CD4-positive, alpha-beta T cell treated with Interleukin-15 for 4 hours (primary cell): ENCODE measurements at regions not wholly inside any gene's neighbourhood (a gene's known extent, or its start where the extent isn't known, plus 50 kb on each side); places are given as distances from the start of the nearest gene placed in this dataset.
"Not testable (repeated sequence)": the region's sequence is repeated elsewhere in the genome, so short reads cannot be mapped to it uniquely, and the experiment has no call there.

ENCODE experiments used
- DNase-seq: peaks from one replicate; pipeline ENCODE4 v3.0.0-alpha.2; 2020; ENCODE audit warnings: low spot score

GRCh38 chr9:107836300-107836699 lies 346.7 kb upstream of the KLF4 start:
- no peak for DNase-seq

- no peak for DNase-seq
Observed at GRCh38 chr9:107833295-107833694, 343.7 kb upstream of the KLF4 start.

- DNase-seq, result no peak
Observed at GRCh38 chr9:107832871-107833270, 343.3 kb upstream of the KLF4 start.

GRCh38 chr9:107830479-107830878 lies 340.9 kb upstream of the KLF4 start:
- DNase-seq, result no peak

- DNase-seq, result no peak
Observed at GRCh38 chr9:107827884-107828283, 338.3 kb upstream of the KLF4 start.

- no peak for DNase-seq
Observed at GRCh38 chr9:107827304-107827703, 337.7 kb upstream of the KLF4 start.

- DNase-seq, result not testable (repeated sequence)
Observed at GRCh38 chr9:107826688-107826983, 337.1 kb upstream of the KLF4 start.

- no peak for DNase-seq
Observed at GRCh38 chr9:107824556-107824955, 335.0 kb upstream of the KLF4 start.

GRCh38 chr9:107819772-107820565 lies 330.4 kb upstream of the KLF4 start:
- no peak for DNase-seq

- not testable (repeated sequence) for DNase-seq
Observed at GRCh38 chr9:107818503-107818829, 328.9 kb upstream of the KLF4 start.

- DNase-seq, result not testable (repeated sequence)
Observed at GRCh38 chr9:107817595-107818502, 328.3 kb upstream of the KLF4 start.

GRCh38 chr9:107816561-107817021 lies 327.0 kb upstream of the KLF4 start:
- DNase-seq, result no peak

GRCh38 chr9:107815782-107816560 lies 326.4 kb upstream of the KLF4 start:
- no peak for DNase-seq

- no peak for DNase-seq
Observed at GRCh38 chr9:107813287-107813686, 323.7 kb upstream of the KLF4 start.

GRCh38 chr9:107810461-107810961 lies 320.9 kb upstream of the KLF4 start:
- DNase-seq, result no peak

GRCh38 chr9:107809871-107810460 lies 320.4 kb upstream of the KLF4 start:
- DNase-seq, result no peak

GRCh38 chr9:107807183-107807582 lies 317.6 kb upstream of the KLF4 start:
- DNase-seq, result no peak

GRCh38 chr9:107805201-107805600 lies 315.6 kb upstream of the KLF4 start:
- DNase-seq, result no peak

- DNase-seq, result no peak
Observed at GRCh38 chr9:107794259-107794658, 304.7 kb upstream of the KLF4 start.

- DNase-seq, result no peak
Observed at GRCh38 chr9:107793541-107793940, 304.0 kb upstream of the KLF4 start.

GRCh38 chr9:107792596-107792995 lies 303.0 kb upstream of the KLF4 start:
- DNase-seq, result no peak

- DNase-seq, result no peak
Observed at GRCh38 chr9:107792006-107792405, 302.4 kb upstream of the KLF4 start.
